ENCODE measurements at regions not wholly inside any gene's neighbourhood (a gene's known extent, or its start where the extent isn't known, plus 50 kb on each side); places are given as distances from the start of the nearest gene placed in this dataset.

DNA sequence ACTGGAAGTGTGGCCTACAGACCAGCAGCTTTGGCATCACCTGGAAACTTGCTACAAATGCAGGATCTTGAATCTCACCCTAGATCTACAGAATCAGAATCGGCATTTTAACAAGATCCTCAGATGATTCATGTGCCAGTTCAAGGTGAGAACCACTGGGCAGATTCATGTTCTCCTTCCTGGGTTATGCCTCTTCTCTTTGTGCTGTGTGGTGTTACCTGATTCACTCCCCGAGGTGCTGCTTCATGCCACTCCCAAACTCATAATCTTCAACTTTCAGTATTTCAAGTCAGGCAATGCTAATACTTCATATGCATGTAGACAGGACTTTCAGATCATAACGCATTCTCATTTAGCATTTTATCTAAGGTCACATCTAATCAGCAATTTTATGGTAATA, 427.7 kb downstream of the FOXO1 start:
- DNase-seq: no peak

DNA sequence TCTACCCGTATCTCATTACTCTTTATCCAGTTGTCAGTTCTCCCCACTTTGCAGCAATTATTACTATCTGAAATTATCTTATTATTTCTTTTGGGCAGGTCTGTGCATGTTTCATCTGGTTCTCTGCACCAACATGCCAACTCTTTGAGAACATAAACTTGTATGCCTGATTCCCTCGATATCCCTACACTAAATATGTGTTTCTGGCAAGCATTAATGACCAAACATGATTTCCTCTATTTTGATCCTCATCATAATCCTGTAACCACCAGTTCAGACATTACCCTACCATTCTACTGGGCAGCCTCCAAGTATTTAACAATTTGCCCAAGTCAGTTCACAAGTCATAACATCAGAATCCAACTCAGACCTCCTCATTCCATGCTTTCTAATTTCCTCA, 426.1 kb downstream of the FOXO1 start:
- no peak for DNase-seq

GRCh38 chr13:40241125-40241798, 425.2 kb downstream of the FOXO1 start:
- DNase-seq: no peak

GRCh38 chr13:40243047-40243446, 423.4 kb downstream of the FOXO1 start:
- DNase-seq: no peak

- no peak for DNase-seq
Measured at GRCh38 chr13:40243982-40244381, 422.5 kb downstream of the FOXO1 start.

- no peak for DNase-seq
Measured at GRCh38 chr13:40245567-40245966, 420.9 kb downstream of the FOXO1 start.

GRCh38 chr13:40247845-40248244, 418.6 kb downstream of the FOXO1 start:
- DNase-seq: no peak

DNA sequence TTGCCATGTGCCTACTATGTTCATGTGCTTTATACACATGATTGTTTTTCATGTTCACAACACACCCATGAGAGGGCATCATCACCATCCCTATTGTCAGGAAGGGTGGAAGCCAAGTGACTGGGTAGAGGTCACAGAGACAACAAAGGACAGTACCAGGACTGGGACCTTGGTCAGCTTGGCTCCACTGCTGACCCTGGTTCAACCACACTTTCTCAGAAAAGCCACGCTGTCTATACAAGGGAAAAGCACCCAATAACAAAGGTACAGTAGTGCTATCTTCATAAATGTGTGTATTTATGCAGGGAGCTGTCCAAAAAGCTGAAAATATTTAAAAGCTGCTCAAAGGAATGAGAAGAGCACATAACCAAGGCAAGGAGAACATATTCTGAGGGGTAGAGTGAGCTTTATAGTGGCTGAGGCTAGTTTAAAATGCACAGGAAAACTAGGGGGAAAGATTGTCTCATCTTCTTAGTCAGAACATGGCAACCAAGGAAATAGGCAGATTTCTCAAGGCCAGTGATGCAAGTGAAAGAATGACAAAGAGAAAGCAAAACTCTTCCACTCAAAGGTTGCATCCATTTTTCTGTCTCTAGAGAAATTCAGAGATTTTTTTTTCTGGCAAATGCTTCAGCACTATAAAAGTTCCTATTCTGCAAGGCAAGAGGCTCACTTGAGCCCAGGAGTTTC, 415.0 kb downstream of the FOXO1 start:
- no peak for DNase-seq

GRCh38 chr13:40252241-40252640, 414.2 kb downstream of the FOXO1 start:
- no peak for DNase-seq

GRCh38 chr13:40252676-40253075, 413.8 kb downstream of the FOXO1 start:
- DNase-seq: no peak

GRCh38 chr13:40254394-40254793, 412.0 kb downstream of the FOXO1 start:
- no peak for DNase-seq

GRCh38 chr13:40255551-40255950, 410.9 kb downstream of the FOXO1 start:
- DNase-seq: no peak

GRCh38 chr13:40259899-40260298, 406.5 kb downstream of the FOXO1 start:
- DNase-seq: no peak

- DNase-seq: no peak
Measured at GRCh38 chr13:40261336-40261735, 405.1 kb downstream of the FOXO1 start.

GRCh38 chr13:40261947-40262346, 404.5 kb downstream of the FOXO1 start:
- DNase-seq: no peak

GRCh38 chr13:40269086-40269485, 397.4 kb downstream of the FOXO1 start:
- no peak for DNase-seq

- no peak for DNase-seq
Measured at GRCh38 chr13:40270726-40271125, 395.7 kb downstream of the FOXO1 start.

DNA sequence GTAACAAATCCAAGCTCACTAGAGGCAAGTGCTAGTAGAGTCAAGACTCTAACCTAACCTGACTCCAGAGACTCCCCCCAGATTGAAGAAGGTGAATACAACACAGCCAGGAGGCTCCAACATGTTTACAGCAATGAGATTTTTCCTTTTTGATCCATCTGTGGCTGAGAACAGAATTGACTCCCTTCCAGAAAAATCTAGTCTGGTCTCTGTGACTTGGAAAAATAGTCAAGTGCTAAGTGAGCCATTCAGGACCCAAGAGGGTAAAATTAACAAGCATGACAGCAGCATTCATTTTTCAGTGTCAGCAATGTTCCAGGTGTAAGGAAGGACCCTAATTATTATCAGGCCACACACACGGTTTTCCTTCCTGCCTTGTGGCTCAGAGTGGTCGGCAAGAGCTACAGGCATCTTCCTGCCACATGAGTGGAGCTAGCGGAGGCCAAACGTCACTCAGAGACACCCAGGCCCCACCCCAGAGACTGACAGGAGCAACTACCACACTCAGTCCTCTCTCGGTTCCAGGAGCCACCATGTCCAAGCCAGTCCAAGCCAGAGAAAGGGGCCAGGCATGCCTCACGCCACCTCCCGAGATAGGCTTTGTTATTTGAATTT, 395.1 kb downstream of the FOXO1 start:
- DNase-seq: peak in 25 of 58 donors; percentile 2 to 63 (median 37)

DNA sequence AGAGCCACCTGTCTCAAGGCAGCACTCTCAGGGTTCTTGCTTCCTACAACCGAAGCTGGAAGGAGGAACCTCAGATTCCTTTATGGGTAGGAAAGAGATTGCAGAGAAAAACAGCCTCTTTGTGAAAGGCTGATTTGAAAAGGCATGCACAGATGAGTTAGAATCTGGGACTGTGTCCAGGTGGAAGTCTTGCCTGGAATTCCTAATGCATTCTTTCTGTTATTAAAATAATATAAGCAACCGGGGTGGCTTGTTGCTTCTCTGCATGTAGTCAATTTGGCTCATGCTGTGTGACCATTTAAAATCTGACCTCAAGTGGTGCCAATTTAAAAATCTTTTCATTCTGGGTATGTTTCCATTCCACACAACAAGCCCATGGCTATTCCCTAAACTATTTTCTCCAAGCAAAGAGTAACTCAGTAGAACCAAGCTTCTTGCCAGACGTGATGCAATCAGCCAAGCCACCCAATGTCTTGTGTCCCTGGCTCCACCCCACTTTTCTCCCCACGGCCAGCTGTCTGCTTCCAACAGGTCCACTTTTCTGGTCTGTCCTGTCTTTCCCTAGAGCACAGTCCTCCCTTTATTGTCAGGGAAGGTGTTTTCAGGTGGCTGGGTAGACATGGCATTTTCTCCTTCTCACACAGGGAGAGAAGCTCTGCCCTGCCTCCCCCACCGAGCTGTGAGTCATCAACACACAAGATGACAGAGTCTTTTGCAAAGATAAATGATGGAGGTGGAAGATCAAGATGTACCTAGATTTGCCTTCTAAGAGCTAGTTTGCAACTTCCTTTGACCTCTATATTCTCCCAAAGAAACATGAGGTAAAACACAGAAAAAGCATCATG, 394.3 kb downstream of the FOXO1 start:
- peak in 51 of 58 donors; percentile 4 to 90 (median 50) for DNase-seq

- no peak for DNase-seq
Measured at GRCh38 chr13:40272776-40273139, 393.7 kb downstream of the FOXO1 start.

GRCh38 chr13:40273253-40274025, 393.0 kb downstream of the FOXO1 start:
- peak in 52 of 58 donors; percentile 7 to 80 (median 44) for DNase-seq
